OCI-LY7 (cell line): ENCODE measurements at regions not wholly inside any gene's neighbourhood (a gene's known extent, or its start where the extent isn't known, plus 50 kb on each side); places are given as distances from the start of the nearest gene placed in this dataset.

ENCODE experiments used
- CTCF ChIP-seq: fragments of 200-600 bp; sonication (generic); conservative IDR thresholded peaks from 2 replicates; pipeline ENCODE4 v1.5.1; 2014; ENCODE audit warnings: mild to moderate bottlenecking, antibody characterized with exemption, low read length, moderate library complexity, mixed read lengths
- EZH2phosphoT487 ChIP-seq: fragments of 200-600 bp; sonication (generic); IDR thresholded peaks from 2 replicates; pipeline ENCODE4 v1.6.1; 2018; ENCODE audit warnings: low read depth, borderline replicate concordance, mild to moderate bottlenecking, mixed run types, antibody characterized with exemption, low read length, moderate library complexity, mixed read lengths

GRCh38 chr6:56363796-56364430 lies 116.5 kb upstream of the COL21A1 start:
- no peak for TF ChIP-seq CTCF
- TF ChIP-seq EZH2phosphoT487: no peak
